ENCODE measurements at regions not wholly inside any gene's neighbourhood (a gene's known extent, or its start where the extent isn't known, plus 50 kb on each side); places are given as distances from the start of the nearest gene placed in this dataset.

GRCh38 chr11:133687781-133688180, 155.5 kb upstream of the OPCML start:
- H3K4me1 ChIP-seq (ENCODE audit: control insufficient read depth in 2 of 2, insufficient read depth in 2 of 2, low read length in 1 of 2) = no peaks in the 10 kb centered on the region
- H3K4me3 ChIP-seq (ENCODE audit: low read depth in 1 of 2, low read length in 2 of 2) = no peak overlapping the region
- no peaks in the 10 kb centered on the region for H3K9me3 ChIP-seq (ENCODE audit: control insufficient read depth in 2 of 2, insufficient read depth in 1 of 2, low read depth in 1 of 2, low read length in 1 of 2)
- no peak overlapping the region for H3K27ac ChIP-seq (ENCODE audit: low read depth in 2 of 2, low read length in 1 of 2)
- H3K36me3 ChIP-seq (ENCODE audit: control insufficient read depth in 2 of 2, insufficient read depth in 2 of 2, low read length in 1 of 2) = no peaks in the 10 kb centered on the region
- no peaks in the 10 kb centered on the region for H3K27me3 ChIP-seq (ENCODE audit: control insufficient read depth in 1 of 2, insufficient read depth in 2 of 2, low read length in 2 of 2)
- WGBS, 2 donors = 76 to 82% methylated on average over 5 of the region's 5 CpGs

DNA sequence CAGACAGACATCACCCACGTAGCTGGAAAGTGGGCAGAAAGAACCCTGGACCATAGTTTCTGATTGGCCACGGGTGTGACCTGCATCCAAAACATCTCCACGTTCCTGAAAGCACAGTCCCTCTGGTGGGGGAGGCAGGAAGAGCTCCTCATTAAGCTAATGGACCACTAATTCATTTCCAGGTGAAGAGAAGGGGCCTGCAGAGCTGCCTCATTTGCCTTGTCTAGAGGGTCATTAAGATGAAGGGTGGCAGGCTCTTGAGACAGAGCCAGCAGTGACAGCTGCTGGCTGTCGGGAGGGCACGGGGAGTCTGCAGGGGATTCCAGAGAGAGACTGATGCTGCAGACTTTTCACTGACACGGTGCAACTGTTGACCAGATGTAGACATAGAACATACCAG, 149.6 kb upstream of the OPCML start:
- no peaks in the 10 kb centered on the region for H3K4me1 ChIP-seq (ENCODE audit: control insufficient read depth in 2 of 2, insufficient read depth in 2 of 2, low read length in 1 of 2)
- WGBS, 2 donors = 14 to 26% methylated on average over 6 of the region's 6 CpGs
- H3K36me3 ChIP-seq (ENCODE audit: control insufficient read depth in 2 of 2, insufficient read depth in 2 of 2, low read length in 1 of 2) = no peaks in the 10 kb centered on the region
- H3K4me3 ChIP-seq (ENCODE audit: low read depth in 1 of 2, low read length in 2 of 2) = no peak overlapping the region
- no peak overlapping the region for H3K27ac ChIP-seq (ENCODE audit: low read depth in 2 of 2, low read length in 1 of 2)
- no peaks in the 10 kb centered on the region for H3K27me3 ChIP-seq (ENCODE audit: control insufficient read depth in 1 of 2, insufficient read depth in 2 of 2, low read length in 2 of 2)
- H3K9me3 ChIP-seq (ENCODE audit: control insufficient read depth in 2 of 2, insufficient read depth in 1 of 2, low read depth in 1 of 2, low read length in 1 of 2) = no peaks in the 10 kb centered on the region

- Histone ChIP-seq H3K4me3 (ENCODE audit: low read depth in 1 of 2, low read length in 2 of 2) (no peak overlapping the region), H3K4me1 (ENCODE audit: control insufficient read depth in 2 of 2, insufficient read depth in 2 of 2, low read length in 1 of 2) (no peaks in the 10 kb centered on the region), H3K27me3 (ENCODE audit: control insufficient read depth in 1 of 2, insufficient read depth in 2 of 2, low read length in 2 of 2) (no peaks in the 10 kb centered on the region), H3K27ac (ENCODE audit: low read depth in 2 of 2, low read length in 1 of 2) (no peak overlapping the region), H3K36me3 (ENCODE audit: control insufficient read depth in 2 of 2, insufficient read depth in 2 of 2, low read length in 1 of 2) (no peaks in the 10 kb centered on the region), H3K9me3 (ENCODE audit: control insufficient read depth in 2 of 2, insufficient read depth in 1 of 2, low read depth in 1 of 2, low read length in 1 of 2) (no peaks in the 10 kb centered on the region)
- 87 to 89% methylated on average over 5 of the region's 5 CpGs for WGBS, 2 donors
Measured at GRCh38 chr11:133679896-133680295, 147.6 kb upstream of the OPCML start.

DNA sequence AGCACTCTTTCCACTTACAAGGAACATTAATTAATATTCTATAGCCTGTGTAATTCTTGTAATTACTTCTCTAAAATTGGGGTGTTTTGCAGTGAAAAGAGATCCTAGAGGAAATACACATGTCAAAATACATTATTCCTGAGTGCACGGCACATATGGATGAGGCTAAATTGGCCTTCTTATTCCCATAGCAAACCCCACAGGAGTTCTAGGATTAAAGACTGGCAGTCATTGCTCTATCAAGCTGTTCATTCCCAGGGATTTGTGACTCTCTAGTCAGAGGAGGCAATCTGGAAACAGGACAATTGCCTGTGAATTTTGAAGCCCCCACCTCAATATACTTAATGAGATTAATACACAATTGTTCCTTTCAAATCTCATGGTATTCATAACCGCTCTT, 145.9 kb upstream of the OPCML start:
- WGBS, 2 donors = 79 to 86% methylated on average over 2 of the region's 2 CpGs
- Histone ChIP-seq H3K27ac (ENCODE audit: low read depth in 2 of 2, low read length in 1 of 2) (no peak overlapping the region), H3K27me3 (ENCODE audit: control insufficient read depth in 1 of 2, insufficient read depth in 2 of 2, low read length in 2 of 2) (no peaks in the 10 kb centered on the region), H3K36me3 (ENCODE audit: control insufficient read depth in 2 of 2, insufficient read depth in 2 of 2, low read length in 1 of 2) (no peaks in the 10 kb centered on the region), H3K4me1 (ENCODE audit: control insufficient read depth in 2 of 2, insufficient read depth in 2 of 2, low read length in 1 of 2) (no peaks in the 10 kb centered on the region), H3K9me3 (ENCODE audit: control insufficient read depth in 2 of 2, insufficient read depth in 1 of 2, low read depth in 1 of 2, low read length in 1 of 2) (no peaks in the 10 kb centered on the region), H3K4me3 (ENCODE audit: low read depth in 1 of 2, low read length in 2 of 2) (no peak overlapping the region)

- Histone ChIP-seq H3K9me3 (ENCODE audit: control insufficient read depth in 2 of 2, insufficient read depth in 1 of 2, low read depth in 1 of 2, low read length in 1 of 2) (no peaks in the 10 kb centered on the region), H3K27me3 (ENCODE audit: control insufficient read depth in 1 of 2, insufficient read depth in 2 of 2, low read length in 2 of 2) (no peaks in the 10 kb centered on the region), H3K36me3 (ENCODE audit: control insufficient read depth in 2 of 2, insufficient read depth in 2 of 2, low read length in 1 of 2) (no peaks in the 10 kb centered on the region), H3K27ac (ENCODE audit: low read depth in 2 of 2, low read length in 1 of 2) (no peak overlapping the region), H3K4me3 (ENCODE audit: low read depth in 1 of 2, low read length in 2 of 2) (no peak overlapping the region), H3K4me1 (ENCODE audit: control insufficient read depth in 2 of 2, insufficient read depth in 2 of 2, low read length in 1 of 2) (no peaks in the 10 kb centered on the region)
- 36 to 48% methylated on average over 3 of the region's 3 CpGs for WGBS, 2 donors
Measured at GRCh38 chr11:133677387-133677786, 145.1 kb upstream of the OPCML start.

DNA sequence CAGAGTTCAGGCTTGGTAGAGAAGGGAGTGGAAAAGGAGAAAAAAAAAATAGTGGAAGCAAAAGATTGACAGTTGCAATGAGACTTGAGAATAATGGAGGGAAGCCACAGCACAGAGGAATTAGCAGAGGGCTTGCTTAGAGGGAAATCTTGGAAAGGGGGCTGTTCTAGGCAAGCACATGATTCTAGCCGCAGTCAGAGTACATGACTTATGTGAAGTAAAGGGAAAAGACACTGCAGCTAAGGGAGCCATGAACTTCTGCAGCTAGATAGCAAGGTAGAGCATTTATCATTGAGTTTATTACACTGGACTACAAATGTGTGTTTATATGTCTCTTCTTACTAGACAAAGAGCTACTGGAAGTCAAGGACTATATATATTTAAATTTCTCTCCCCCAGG, 144.0 kb upstream of the OPCML start:
- no peaks in the 10 kb centered on the region for H3K4me1 ChIP-seq (ENCODE audit: control insufficient read depth in 2 of 2, insufficient read depth in 2 of 2, low read length in 1 of 2)
- 78 to 84% methylated on average over 1 of the region's 1 CpG for WGBS, 2 donors
- H3K27me3 ChIP-seq (ENCODE audit: control insufficient read depth in 1 of 2, insufficient read depth in 2 of 2, low read length in 2 of 2) = no peaks in the 10 kb centered on the region
- no peak overlapping the region for H3K4me3 ChIP-seq (ENCODE audit: low read depth in 1 of 2, low read length in 2 of 2)
- no peaks in the 10 kb centered on the region for H3K36me3 ChIP-seq (ENCODE audit: control insufficient read depth in 2 of 2, insufficient read depth in 2 of 2, low read length in 1 of 2)
- no peaks in the 10 kb centered on the region for H3K9me3 ChIP-seq (ENCODE audit: control insufficient read depth in 2 of 2, insufficient read depth in 1 of 2, low read depth in 1 of 2, low read length in 1 of 2)
- no peak overlapping the region for H3K27ac ChIP-seq (ENCODE audit: low read depth in 2 of 2, low read length in 1 of 2)

GRCh38 chr11:133669371-133670053, 137.2 kb upstream of the OPCML start:
- H3K4me1 ChIP-seq (ENCODE audit: control insufficient read depth in 2 of 2, insufficient read depth in 2 of 2, low read length in 1 of 2) = no peaks in the 10 kb centered on the region
- no peaks in the 10 kb centered on the region for H3K36me3 ChIP-seq (ENCODE audit: control insufficient read depth in 2 of 2, insufficient read depth in 2 of 2, low read length in 1 of 2)
- WGBS, 2 donors = 49 to 54% methylated on average over 12 of the region's 12 CpGs
- H3K4me3 ChIP-seq (ENCODE audit: low read depth in 1 of 2, low read length in 2 of 2) = no peak overlapping the region
- H3K27me3 ChIP-seq (ENCODE audit: control insufficient read depth in 1 of 2, insufficient read depth in 2 of 2, low read length in 2 of 2) = no peaks in the 10 kb centered on the region
- no peaks in the 10 kb centered on the region for H3K9me3 ChIP-seq (ENCODE audit: control insufficient read depth in 2 of 2, insufficient read depth in 1 of 2, low read depth in 1 of 2, low read length in 1 of 2)
- no peak overlapping the region for H3K27ac ChIP-seq (ENCODE audit: low read depth in 2 of 2, low read length in 1 of 2)

DNA sequence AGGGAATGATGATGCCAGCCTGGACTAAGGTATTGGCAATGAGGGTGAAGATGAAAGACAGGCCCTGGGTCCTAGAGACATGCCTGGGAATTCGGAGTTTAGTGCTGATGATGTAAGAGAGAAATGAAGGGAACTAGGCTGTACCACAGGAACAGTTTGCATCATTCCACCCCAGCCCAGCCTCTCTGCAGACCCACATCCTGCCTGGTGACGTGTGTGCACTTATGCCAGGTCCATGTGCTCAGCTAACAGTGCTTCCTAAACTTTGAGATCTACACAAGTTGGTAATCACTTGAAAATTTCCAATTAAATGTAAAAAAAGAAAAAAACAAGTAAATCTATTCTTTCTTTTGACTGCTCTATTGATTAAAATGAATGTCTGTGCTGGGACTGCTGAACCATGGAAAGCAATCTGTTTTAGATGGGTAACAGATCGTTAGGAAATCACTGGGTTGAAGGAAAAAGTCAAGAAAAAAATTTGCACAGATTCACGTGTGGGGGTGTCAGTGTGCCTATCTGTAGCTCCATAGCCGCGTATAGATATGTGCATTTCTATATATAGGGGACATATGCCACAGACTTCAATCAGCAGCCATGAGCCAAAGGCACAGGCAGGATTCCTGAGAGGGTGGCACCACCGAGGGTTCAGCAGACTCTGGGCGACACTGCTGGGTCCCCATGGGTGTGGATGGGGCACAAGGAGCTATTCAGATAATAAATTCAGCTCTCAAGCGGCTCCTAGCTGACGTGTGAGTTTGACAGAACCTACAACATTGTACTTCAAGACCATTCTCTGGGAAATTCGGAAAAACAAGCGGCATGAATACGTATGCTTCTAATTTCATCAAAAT, 131.1 kb upstream of the OPCML start:
- H3K36me3 ChIP-seq (ENCODE audit: control insufficient read depth in 2 of 2, insufficient read depth in 2 of 2, low read length in 1 of 2) = no peaks in the 10 kb centered on the region
- H3K4me3 ChIP-seq (ENCODE audit: low read depth in 1 of 2, low read length in 2 of 2) = no peak overlapping the region
- no peaks in the 10 kb centered on the region for H3K4me1 ChIP-seq (ENCODE audit: control insufficient read depth in 2 of 2, insufficient read depth in 2 of 2, low read length in 1 of 2)
- H3K27me3 ChIP-seq (ENCODE audit: control insufficient read depth in 1 of 2, insufficient read depth in 2 of 2, low read length in 2 of 2) = no peaks in the 10 kb centered on the region
- no peaks in the 10 kb centered on the region for H3K9me3 ChIP-seq (ENCODE audit: control insufficient read depth in 2 of 2, insufficient read depth in 1 of 2, low read depth in 1 of 2, low read length in 1 of 2)
- 76 to 79% methylated on average over 13 of the region's 13 CpGs for WGBS, 2 donors
- no peak overlapping the region for H3K27ac ChIP-seq (ENCODE audit: low read depth in 2 of 2, low read length in 1 of 2)

- Histone ChIP-seq H3K4me3 (ENCODE audit: low read depth in 1 of 2, low read length in 2 of 2) (no peak overlapping the region), H3K27ac (ENCODE audit: low read depth in 2 of 2, low read length in 1 of 2) (no peak overlapping the region), H3K9me3 (ENCODE audit: control insufficient read depth in 2 of 2, insufficient read depth in 1 of 2, low read depth in 1 of 2, low read length in 1 of 2) (peaks cover 0 to 2% of the 10 kb centered on the region in 2 donors), H3K27me3 (ENCODE audit: control insufficient read depth in 1 of 2, insufficient read depth in 2 of 2, low read length in 2 of 2) (no peaks in the 10 kb centered on the region), H3K36me3 (ENCODE audit: control insufficient read depth in 2 of 2, insufficient read depth in 2 of 2, low read length in 1 of 2) (no peaks in the 10 kb centered on the region), H3K4me1 (ENCODE audit: control insufficient read depth in 2 of 2, insufficient read depth in 2 of 2, low read length in 1 of 2) (no peaks in the 10 kb centered on the region)
- WGBS, 2 donors = 84 to 86% methylated on average over 9 of the region's 9 CpGs
Measured at GRCh38 chr11:133661846-133662245, 129.5 kb upstream of the OPCML start.

DNA sequence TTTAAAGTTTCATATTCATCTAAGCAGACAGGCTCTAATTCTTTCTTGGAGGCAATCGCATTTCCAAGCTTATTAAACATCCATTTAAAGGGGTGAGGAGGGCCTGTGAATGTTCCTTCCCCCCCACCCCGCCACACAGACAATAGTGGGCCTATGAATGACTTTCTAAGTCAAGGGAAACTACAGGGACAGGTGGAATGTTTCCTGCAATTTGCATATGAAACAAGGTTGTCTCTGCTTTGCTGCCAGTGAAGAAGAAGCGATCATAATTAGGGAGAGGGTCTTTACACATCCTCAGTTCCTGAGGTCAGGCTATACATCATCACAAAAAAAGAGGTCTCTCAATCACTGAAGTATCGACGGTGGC, 127.9 kb upstream of the OPCML start:
- H3K27ac ChIP-seq (ENCODE audit: low read depth in 2 of 2, low read length in 1 of 2) = no peak overlapping the region
- H3K27me3 ChIP-seq (ENCODE audit: control insufficient read depth in 1 of 2, insufficient read depth in 2 of 2, low read length in 2 of 2) = no peaks in the 10 kb centered on the region
- H3K4me1 ChIP-seq (ENCODE audit: control insufficient read depth in 2 of 2, insufficient read depth in 2 of 2, low read length in 1 of 2) = no peaks in the 10 kb centered on the region
- 68 to 74% methylated on average over 5 of the region's 5 CpGs for WGBS, 2 donors
- H3K36me3 ChIP-seq (ENCODE audit: control insufficient read depth in 2 of 2, insufficient read depth in 2 of 2, low read length in 1 of 2) = no peaks in the 10 kb centered on the region
- H3K4me3 ChIP-seq (ENCODE audit: low read depth in 1 of 2, low read length in 2 of 2) = no peak overlapping the region
- peaks cover 0 to 7% of the 10 kb centered on the region in 2 donors for H3K9me3 ChIP-seq (ENCODE audit: control insufficient read depth in 2 of 2, insufficient read depth in 1 of 2, low read depth in 1 of 2, low read length in 1 of 2)

Data from esophagus (tissue), 2 donors.